ENCODE measurements at regions not wholly inside any gene's neighbourhood (a gene's known extent, or its start where the extent isn't known, plus 50 kb on each side); places are given as distances from the start of the nearest gene placed in this dataset.
"Not testable (repeated sequence)": the region's sequence is repeated elsewhere in the genome, so short reads cannot be mapped to it uniquely, and the experiment has no call there.

DNA sequence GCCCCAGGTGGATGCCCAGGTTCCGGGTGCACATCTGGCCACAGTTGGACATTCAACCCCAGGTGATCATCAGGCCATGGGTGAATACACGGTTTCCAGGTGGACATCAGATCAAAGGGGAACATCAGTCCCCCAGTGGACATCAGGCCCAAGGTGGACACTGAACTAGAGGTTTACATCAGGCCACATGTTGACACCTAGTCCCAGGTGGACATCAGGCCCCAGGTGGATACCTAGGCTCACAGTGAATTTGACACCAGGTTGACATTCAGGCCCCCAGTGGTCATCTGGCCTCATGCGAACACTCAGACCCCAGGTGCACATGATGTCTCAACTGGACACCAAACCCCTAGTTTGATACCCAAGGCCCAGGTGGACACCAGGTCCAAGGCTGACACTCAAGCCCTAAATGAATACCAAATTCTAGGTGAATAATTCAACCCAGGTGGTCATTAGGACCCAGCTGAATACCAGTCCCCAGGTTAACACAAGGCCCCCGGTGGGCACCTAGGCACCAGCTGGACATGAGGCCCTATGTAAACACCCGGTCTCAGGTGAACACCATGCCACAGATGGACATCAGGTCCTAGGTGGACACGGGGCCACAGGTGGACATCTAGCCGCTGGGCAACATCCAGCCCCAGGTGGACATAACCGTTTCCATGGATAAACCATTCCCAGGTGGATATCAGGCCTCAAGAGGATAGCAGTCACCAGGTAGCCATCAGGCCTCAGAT lies 200.4 kb downstream of the POTEM start:
- TF ChIP-seq, protein P1, sequence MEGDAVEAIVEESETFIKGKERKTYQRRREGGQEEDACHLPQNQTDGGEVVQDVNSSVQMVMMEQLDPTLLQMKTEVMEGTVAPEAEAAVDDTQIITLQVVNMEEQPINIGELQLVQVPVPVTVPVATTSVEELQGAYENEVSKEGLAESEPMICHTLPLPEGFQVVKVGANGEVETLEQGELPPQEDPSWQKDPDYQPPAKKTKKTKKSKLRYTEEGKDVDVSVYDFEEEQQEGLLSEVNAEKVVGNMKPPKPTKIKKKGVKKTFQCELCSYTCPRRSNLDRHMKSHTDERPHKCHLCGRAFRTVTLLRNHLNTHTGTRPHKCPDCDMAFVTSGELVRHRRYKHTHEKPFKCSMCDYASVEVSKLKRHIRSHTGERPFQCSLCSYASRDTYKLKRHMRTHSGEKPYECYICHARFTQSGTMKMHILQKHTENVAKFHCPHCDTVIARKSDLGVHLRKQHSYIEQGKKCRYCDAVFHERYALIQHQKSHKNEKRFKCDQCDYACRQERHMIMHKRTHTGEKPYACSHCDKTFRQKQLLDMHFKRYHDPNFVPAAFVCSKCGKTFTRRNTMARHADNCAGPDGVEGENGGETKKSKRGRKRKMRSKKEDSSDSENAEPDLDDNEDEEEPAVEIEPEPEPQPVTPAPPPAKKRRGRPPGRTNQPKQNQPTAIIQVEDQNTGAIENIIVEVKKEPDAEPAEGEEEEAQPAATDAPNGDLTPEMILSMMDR (IDR thresholded peaks at IDR 0.05), result not testable (repeated sequence)
- not testable (repeated sequence) for TF ChIP-seq ZFX (IDR thresholded peaks at IDR 0.05; ENCODE audit: borderline replicate concordance)

All from 22Rv1 (cell line).